HFFc6 (cell line): ENCODE measurements at regions not wholly inside any gene's neighbourhood (a gene's known extent, or its start where the extent isn't known, plus 50 kb on each side); places are given as distances from the start of the nearest gene placed in this dataset.

Experiments
- DNase-seq: peaks from one replicate; pipeline ENCODE4 v3.0.0-alpha.2; 2018
- H3K27ac Mint-ChIP-seq: 2 replicates; pipeline ENCODE4 v1.8.0; 2020; ENCODE audit warnings: mild to moderate bottlenecking, mixed read lengths
- H3K27me3 Mint-ChIP-seq: 2 replicates; pipeline ENCODE4 v1.8.0; 2021; ENCODE audit warnings: mild to moderate bottlenecking, moderate library complexity, mixed read lengths; ENCODE audit not compliant: insufficient read depth
- H3K36me3 Mint-ChIP-seq: 2 replicates; pipeline ENCODE4 v1.8.0; 2021; ENCODE audit warnings: low read depth, mixed read lengths
- H3K4me1 Mint-ChIP-seq: 2 replicates; pipeline ENCODE4 v1.8.0; 2020; ENCODE audit warnings: low read depth, mixed read lengths
- H3K4me3 Mint-ChIP-seq: 2 replicates; pipeline ENCODE4 v1.8.0; 2020; ENCODE audit warnings: mild to moderate bottlenecking, moderate library complexity, mixed read lengths
- H3K9me3 Mint-ChIP-seq: 2 replicates; pipeline ENCODE4 v1.8.0; 2020; ENCODE audit warnings: mild to moderate bottlenecking, mixed read lengths
- TF ChIP-seq, protein P1 (sequence below): fragments of 200-600 bp; sonication (generic); IDR thresholded peaks from 2 replicates; pipeline ENCODE4 v1.5.0; 2021; ENCODE audit warnings: antibody characterized with exemption, mild to moderate bottlenecking

DNA sequence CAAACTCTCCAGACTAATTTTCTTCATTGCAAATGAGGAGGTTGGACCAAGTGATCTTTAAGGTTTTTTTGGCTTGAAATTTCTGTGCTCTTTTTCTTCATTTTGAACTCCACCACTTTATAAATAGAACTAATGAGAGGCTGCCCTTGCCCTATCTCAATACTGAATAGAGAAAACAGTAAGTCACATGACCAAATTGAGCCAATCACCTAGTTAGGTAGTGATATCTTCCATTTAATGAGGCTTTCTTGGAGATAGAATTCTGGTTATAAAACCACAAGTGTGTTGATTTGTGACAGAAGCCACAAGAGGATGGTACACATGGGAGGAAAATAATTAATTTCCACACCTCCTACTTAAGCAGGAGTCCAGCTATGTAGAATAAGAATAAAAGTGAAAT lies 263.4 kb upstream of the SNX7 start:
- TF ChIP-seq, protein P1, sequence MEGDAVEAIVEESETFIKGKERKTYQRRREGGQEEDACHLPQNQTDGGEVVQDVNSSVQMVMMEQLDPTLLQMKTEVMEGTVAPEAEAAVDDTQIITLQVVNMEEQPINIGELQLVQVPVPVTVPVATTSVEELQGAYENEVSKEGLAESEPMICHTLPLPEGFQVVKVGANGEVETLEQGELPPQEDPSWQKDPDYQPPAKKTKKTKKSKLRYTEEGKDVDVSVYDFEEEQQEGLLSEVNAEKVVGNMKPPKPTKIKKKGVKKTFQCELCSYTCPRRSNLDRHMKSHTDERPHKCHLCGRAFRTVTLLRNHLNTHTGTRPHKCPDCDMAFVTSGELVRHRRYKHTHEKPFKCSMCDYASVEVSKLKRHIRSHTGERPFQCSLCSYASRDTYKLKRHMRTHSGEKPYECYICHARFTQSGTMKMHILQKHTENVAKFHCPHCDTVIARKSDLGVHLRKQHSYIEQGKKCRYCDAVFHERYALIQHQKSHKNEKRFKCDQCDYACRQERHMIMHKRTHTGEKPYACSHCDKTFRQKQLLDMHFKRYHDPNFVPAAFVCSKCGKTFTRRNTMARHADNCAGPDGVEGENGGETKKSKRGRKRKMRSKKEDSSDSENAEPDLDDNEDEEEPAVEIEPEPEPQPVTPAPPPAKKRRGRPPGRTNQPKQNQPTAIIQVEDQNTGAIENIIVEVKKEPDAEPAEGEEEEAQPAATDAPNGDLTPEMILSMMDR = no peak
- DNase-seq = no peak
- no peaks in the 10 kb centered on the region for H3K9me3 Mint-ChIP-seq
- peak overlapping the region; percentile 19; the same call in 1 of the 2 replicates for H3K4me3 Mint-ChIP-seq
- H3K27ac Mint-ChIP-seq = no peak overlapping the region
- H3K36me3 Mint-ChIP-seq = no peaks in the 10 kb centered on the region
- peaks cover 25% of the 10 kb centered on the region for H3K4me1 Mint-ChIP-seq
- no peaks in the 10 kb centered on the region for H3K27me3 Mint-ChIP-seq

DNA sequence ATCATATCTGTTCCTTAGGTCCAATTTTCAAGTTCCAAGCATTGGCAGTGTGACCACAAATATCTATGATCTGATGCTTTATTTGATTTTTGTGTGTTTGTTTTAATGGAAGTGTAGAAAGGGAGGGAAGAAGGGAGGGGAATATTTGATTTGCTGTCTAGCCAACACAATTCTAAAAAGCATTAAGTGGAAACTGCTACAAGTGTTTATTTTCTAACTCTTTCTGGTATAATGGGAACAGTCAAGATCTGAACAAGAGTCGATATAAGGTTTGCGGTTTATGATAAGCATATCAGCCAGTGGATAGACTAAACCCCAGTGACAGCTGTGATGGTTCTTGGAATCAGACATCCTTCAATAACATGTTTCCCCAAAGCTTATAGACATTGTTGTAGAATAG lies 267.8 kb upstream of the SNX7 start:
- Mint-ChIP-seq H3K27ac (no peak overlapping the region), H3K9me3 (no peaks in the 10 kb centered on the region), H3K4me3 (no peak overlapping the region), H3K36me3 (no peaks in the 10 kb centered on the region), H3K27me3 (no peaks in the 10 kb centered on the region), H3K4me1 (peaks cover 24% of the 10 kb centered on the region)
- TF ChIP-seq, protein P1 = no peak
- no peak for DNase-seq

DNA sequence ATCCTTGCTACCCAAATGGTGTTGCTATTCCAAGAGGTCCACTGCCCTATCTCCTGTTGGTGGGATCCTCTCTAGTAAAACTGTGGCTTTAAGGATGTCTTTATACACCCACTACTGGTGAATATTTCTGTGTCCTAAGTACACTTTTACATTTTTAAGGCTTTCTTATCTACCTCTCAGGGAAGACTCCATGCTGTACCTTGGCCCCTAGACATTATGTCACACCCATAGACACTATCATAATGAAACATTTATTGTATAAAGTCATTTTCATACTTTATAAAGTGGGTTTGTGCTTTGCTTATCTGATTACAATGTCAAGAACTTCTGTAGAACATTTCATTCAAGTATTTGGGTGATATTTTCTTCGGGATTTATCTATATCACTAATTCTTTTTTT lies 270.3 kb upstream of the SNX7 start:
- no peak overlapping the region for H3K4me3 Mint-ChIP-seq
- no peak overlapping the region; the same call in 1 of the 2 replicates for H3K27ac Mint-ChIP-seq
- TF ChIP-seq, protein P1 = no peak
- H3K36me3 Mint-ChIP-seq = no peaks in the 10 kb centered on the region
- peaks cover 39% of the 10 kb centered on the region for H3K4me1 Mint-ChIP-seq
- no peaks in the 10 kb centered on the region for H3K9me3 Mint-ChIP-seq
- no peaks in the 10 kb centered on the region for H3K27me3 Mint-ChIP-seq
- no peak for DNase-seq

DNA sequence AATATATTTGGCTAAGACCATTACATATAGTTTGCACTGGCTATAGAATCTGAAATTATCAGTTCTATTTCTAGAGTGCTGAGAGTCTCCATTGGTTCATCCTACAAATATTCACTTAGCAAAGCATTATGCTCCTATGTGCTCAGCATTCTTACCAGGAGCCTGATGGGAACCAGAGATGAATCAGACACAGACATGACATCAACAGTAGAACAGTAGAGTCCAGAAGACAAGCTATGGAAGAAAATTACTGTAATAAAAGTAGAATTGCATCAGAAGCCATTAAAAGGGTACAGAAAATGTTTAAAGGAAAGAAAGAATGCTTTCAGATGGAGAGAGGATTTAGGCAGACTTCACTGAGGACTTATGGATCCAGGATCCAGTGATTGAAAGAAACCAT lies 271.7 kb upstream of the SNX7 start:
- Mint-ChIP-seq H3K36me3 (no peaks in the 10 kb centered on the region), H3K27me3 (no peaks in the 10 kb centered on the region), H3K4me3 (no peak overlapping the region), H3K9me3 (no peaks in the 10 kb centered on the region), H3K4me1 (peaks cover 51% of the 10 kb centered on the region), H3K27ac (peak overlapping the region; percentile 77)
- TF ChIP-seq, protein P1 = no peak
- peak; percentile 83 for DNase-seq

DNA sequence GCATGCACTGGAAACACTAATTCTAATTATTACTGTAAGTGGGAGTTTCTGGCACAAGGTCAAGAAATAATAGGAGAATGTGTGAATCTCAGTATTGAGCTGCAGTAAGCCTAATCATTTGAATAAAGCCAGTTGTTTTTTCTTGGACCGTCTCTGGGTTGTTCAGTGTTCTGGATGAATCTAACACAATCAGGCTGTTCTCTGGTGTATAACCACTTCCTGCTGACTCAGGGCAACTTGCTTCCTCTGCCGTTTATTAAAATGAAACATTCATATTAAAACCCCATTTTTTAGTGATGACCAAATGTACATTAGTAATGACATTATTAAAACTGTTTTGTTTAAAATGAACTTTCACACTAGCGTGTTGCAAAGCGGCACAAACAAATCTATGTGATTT lies 273.1 kb upstream of the SNX7 start:
- Mint-ChIP-seq H3K4me1 (peaks cover 62% of the 10 kb centered on the region), H3K36me3 (no peaks in the 10 kb centered on the region), H3K4me3 (peak overlapping the region; percentile 69), H3K9me3 (no peaks in the 10 kb centered on the region), H3K27ac (peak overlapping the region; percentile 77), H3K27me3 (no peaks in the 10 kb centered on the region)
- TF ChIP-seq, protein P1 = no peak
- DNase-seq = peak; percentile 35

DNA sequence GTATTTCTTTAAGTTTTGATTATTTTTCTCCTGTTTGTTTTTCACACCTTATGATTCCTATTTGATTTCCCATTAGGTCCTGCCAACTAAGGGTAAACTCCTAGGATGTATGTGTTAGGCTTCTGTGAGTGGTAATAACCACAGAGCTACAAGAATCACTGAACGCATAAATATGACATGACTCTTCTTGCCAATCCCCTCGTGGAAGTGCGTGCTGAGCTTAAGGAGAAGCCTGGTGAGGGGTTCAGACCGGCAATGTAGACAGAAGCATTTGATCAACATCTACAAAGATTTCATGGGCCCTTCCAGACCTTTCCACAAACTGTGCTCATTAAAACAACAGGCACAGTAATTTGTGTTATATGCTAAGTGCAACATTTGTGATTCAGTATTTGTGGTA lies 273.8 kb upstream of the SNX7 start:
- peak overlapping the region; percentile 77 for H3K27ac Mint-ChIP-seq
- TF ChIP-seq, protein P1 = no peak
- no peaks in the 10 kb centered on the region for H3K36me3 Mint-ChIP-seq
- H3K4me3 Mint-ChIP-seq = peak overlapping the region; percentile 69
- no peaks in the 10 kb centered on the region for H3K27me3 Mint-ChIP-seq
- no peaks in the 10 kb centered on the region for H3K9me3 Mint-ChIP-seq
- DNase-seq = no peak
- H3K4me1 Mint-ChIP-seq = peaks cover 70% of the 10 kb centered on the region
